B cell (primary cell): ENCODE measurements at regions not wholly inside any gene's neighbourhood (a gene's known extent, or its start where the extent isn't known, plus 50 kb on each side); places are given as distances from the start of the nearest gene placed in this dataset.

Source experiments
- ATAC-seq: fragments of 200-7000 bp; cut with Tn5 transposase; one replicate; pipeline ENCODE4 v1.10.0; 2021; ENCODE audit warnings: low read depth, mild to moderate bottlenecking, moderate number of reproducible peaks, moderate library complexity
- CTCF ChIA-PET: fragments of 350-600 bp; sonication (Branson Sonifier 250); formaldehyde crosslinking; loops from one replicate; lab custom pipeline; 2021; ENCODE audit warnings: antibody characterized with exemption, inconsistent platforms; lab: Charles Lee
- POLR2A ChIA-PET: fragments of 350-600 bp; sonication (Branson Sonifier 250); formaldehyde crosslinking; loops from one replicate; lab custom pipeline; 2021; ENCODE audit warnings: antibody characterized with exemption; lab: Charles Lee
- DNase-seq: peaks from one replicate; pipeline ENCODE4 v3.0.0; 2013
- H2AFZ ChIP-seq: 2 replicates; pipeline ENCODE4 v1.6.1; 2012; ENCODE audit warnings: mild to moderate bottlenecking, low read depth, low read length; ENCODE audit not compliant: insufficient read depth, poor library complexity, severe bottlenecking
- H3K27ac ChIP-seq, 2 donors: 1 replicate in 1 of 2; 2 replicates in 1 of 2; pipeline ENCODE4 v1.5.1; 2012 to 2013; ENCODE audit warnings: low read length in 2 of 2, mild to moderate bottlenecking in 2 of 2, moderate library complexity in 1 of 2
- H3K27me3 ChIP-seq, 4 experiments: fragments of 200-600 bp in 1 of 4; sonication (generic) in 1 of 4; replicated peaks in 1 of 4; 1 replicate in 2 of 4; 2 replicates in 2 of 4; pipeline versions ENCODE4 v1.6.1 to v1.7.0; 2013 to 2016; ENCODE audit warnings: low read length in 3 of 4, mild to moderate bottlenecking in 2 of 4, mixed read lengths in 1 of 4, moderate library complexity in 1 of 4; ENCODE audit not compliant: insufficient read depth in 4 of 4, control insufficient read depth in 3 of 4; ENCODE audit errors: control extremely low read depth in 1 of 4
- H3K36me3 ChIP-seq, 2 experiments: replicated peaks in 1 of 2; 1 replicate in 1 of 2; 2 replicates in 1 of 2; pipeline versions ENCODE4 v1.6.1 to v1.7.1; 2013; ENCODE audit warnings: low read length in 1 of 2; ENCODE audit not compliant: insufficient read depth in 2 of 2, control insufficient read depth in 1 of 2; ENCODE audit errors: control extremely low read depth in 1 of 2, extremely low read depth in 1 of 2
- H3K4me1 ChIP-seq, 2 donors: fragments of 200-600 bp in 1 of 2; sonication (generic) in 1 of 2; 1 replicate in 1 of 2; 2 replicates in 1 of 2; pipeline versions ENCODE4 v1.5.1 to v1.6.1; 2013 to 2017; ENCODE audit warnings: low read length in 2 of 2; ENCODE audit not compliant: control insufficient read depth in 2 of 2, insufficient read depth in 2 of 2
- H3K4me2 ChIP-seq: replicated peaks from 2 replicates; pipeline ENCODE3; 2012; ENCODE audit warnings: mild to moderate bottlenecking, low read depth, low read length; ENCODE audit not compliant: poor library complexity, severe bottlenecking
- H3K4me3 ChIP-seq, 5 experiments: fragments of 200-600 bp in 1 of 5; sonication (generic) in 1 of 5; 1 replicate in 3 of 5; 2 replicates in 2 of 5; pipeline versions ENCODE4 v1.5.1 to v1.7.0; 2011 to 2016; ENCODE audit warnings: low read length in 4 of 5, mild to moderate bottlenecking in 4 of 5, low read depth in 2 of 5, control low read depth in 1 of 5, moderate library complexity in 1 of 5; ENCODE audit not compliant: insufficient read depth in 1 of 5; ENCODE audit errors: control extremely low read depth in 1 of 5, extremely low read depth in 1 of 5
- H3K79me2 ChIP-seq: fragments of 200-600 bp; sonication (generic); one replicate; pipeline ENCODE4 v1.6.0; 2016; ENCODE audit warnings: low read length; ENCODE audit not compliant: control insufficient read depth, insufficient read depth
- H3K9ac ChIP-seq: fragments of 200-600 bp; sonication (generic); 2 replicates; pipeline ENCODE4 v1.6.1; 2017; ENCODE audit warnings: mild to moderate bottlenecking, low read length, moderate library complexity
- H3K9me3 ChIP-seq, 3 donors: one replicate each; pipeline versions ENCODE4 v1.6.1 to v1.7.1; 2013; ENCODE audit warnings: low read length in 2 of 3; ENCODE audit not compliant: control insufficient read depth in 2 of 3, insufficient read depth in 1 of 3; ENCODE audit errors: control extremely low read depth in 1 of 3
- H4K20me1 ChIP-seq: 2 replicates; pipeline ENCODE4 v1.6.0; 2012; ENCODE audit warnings: mild to moderate bottlenecking, low read length; ENCODE audit not compliant: insufficient read depth, control insufficient read depth, poor library complexity, severe bottlenecking
- H3K27ac Mint-ChIP-seq: one replicate; pipeline ENCODE4 v1.8.0; 2021; ENCODE audit warnings: mixed read lengths
- H3K27me3 Mint-ChIP-seq: one replicate; pipeline ENCODE4 v1.8.0; 2021; ENCODE audit warnings: mixed read lengths
- H3K4me1 Mint-ChIP-seq: one replicate; pipeline ENCODE4 v1.8.0; 2021; ENCODE audit warnings: mixed read lengths
- H3K4me3 Mint-ChIP-seq: one replicate; pipeline ENCODE4 v1.8.0; 2021; ENCODE audit warnings: mixed read lengths
- H3K9me3 Mint-ChIP-seq: one replicate; pipeline ENCODE4 v1.8.0; 2022; ENCODE audit warnings: mixed read lengths; ENCODE audit not compliant: insufficient read depth
- EZH2 ChIP-seq: IDR thresholded peaks from 2 replicates; pipeline ENCODE4 v1.6.1; 2012; ENCODE audit warnings: borderline replicate concordance, low read depth, mild to moderate bottlenecking, moderate library complexity, low read length; ENCODE audit not compliant: insufficient read depth, poor library complexity, severe bottlenecking
- WGBS: methylation state at CpG from one replicate; pipeline ENCODE4 v1.1.5; 2013; ENCODE audit warnings: missing lambda C conversion rate; ENCODE audit not compliant: insufficient coverage; 5-methylcytosine and 5-hydroxymethylcytosine counted together
- intact Hi-C: fragments of 100-400 bp; cut with micrococcal nuclease; formaldehyde crosslinking; loops from one replicate; pipeline ENCODE4 v1.10.0; 2022
- TF ChIP-seq, protein P1 (sequence below): fragments of 200-600 bp; IDR thresholded peaks from one replicate; pipeline ENCODE4 v1.8.0; 2022; ENCODE audit warnings: antibody characterized with exemption, mild to moderate bottlenecking

DNA sequence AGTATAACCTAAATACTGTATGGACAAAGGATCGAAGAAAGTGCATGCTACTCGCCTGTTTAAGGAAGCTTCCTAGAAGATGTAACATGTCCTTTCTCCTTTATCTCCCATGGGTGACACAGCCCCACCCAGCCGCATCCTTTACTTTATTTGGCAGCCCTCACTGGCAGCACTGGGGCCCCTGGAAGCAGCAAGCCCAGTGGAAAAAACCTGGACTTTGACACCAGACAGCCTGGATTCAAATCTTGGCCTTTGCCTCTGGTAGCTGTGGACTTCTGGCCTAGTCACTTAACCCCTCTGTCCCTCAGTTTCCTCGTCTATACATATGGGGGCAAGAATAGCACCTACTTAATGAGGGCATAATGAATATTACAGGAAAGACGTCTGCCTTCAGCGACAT is 67.1 kb downstream of the MYEOV start:
- DNase-seq, result no peak
- Histone ChIP-seq H3K4me1 (no peaks in the 10 kb centered on the region), H3K79me2 (no peaks in the 10 kb centered on the region), H3K27ac (no peak overlapping the region), H3K4me3 (no peak overlapping the region), H4K20me1 (no peaks in the 10 kb centered on the region), H2AFZ (no peak overlapping the region), H3K27me3 (no peaks in the 10 kb centered on the region), H3K9me3 (peaks cover 0 to 26% (median 12%) of the 10 kb centered on the region in 3 donors), H3K9ac (no peak overlapping the region), H3K4me2 (no peak overlapping the region), H3K36me3 (no peaks in the 10 kb centered on the region)
- POLR2A ChIA-PET, result no interaction called here
- H3K9me3 Mint-ChIP-seq, result peaks cover 3% of the 10 kb centered on the region
- no peaks in the 10 kb centered on the region for H3K27me3 Mint-ChIP-seq
- CTCF ChIA-PET, result no interaction called here
- TF ChIP-seq EZH2, result no peak
- TF ChIP-seq, protein P1, sequence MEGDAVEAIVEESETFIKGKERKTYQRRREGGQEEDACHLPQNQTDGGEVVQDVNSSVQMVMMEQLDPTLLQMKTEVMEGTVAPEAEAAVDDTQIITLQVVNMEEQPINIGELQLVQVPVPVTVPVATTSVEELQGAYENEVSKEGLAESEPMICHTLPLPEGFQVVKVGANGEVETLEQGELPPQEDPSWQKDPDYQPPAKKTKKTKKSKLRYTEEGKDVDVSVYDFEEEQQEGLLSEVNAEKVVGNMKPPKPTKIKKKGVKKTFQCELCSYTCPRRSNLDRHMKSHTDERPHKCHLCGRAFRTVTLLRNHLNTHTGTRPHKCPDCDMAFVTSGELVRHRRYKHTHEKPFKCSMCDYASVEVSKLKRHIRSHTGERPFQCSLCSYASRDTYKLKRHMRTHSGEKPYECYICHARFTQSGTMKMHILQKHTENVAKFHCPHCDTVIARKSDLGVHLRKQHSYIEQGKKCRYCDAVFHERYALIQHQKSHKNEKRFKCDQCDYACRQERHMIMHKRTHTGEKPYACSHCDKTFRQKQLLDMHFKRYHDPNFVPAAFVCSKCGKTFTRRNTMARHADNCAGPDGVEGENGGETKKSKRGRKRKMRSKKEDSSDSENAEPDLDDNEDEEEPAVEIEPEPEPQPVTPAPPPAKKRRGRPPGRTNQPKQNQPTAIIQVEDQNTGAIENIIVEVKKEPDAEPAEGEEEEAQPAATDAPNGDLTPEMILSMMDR, result no peak
- WGBS, result 90% methylated on average over 6 of the region's 6 CpGs
- no peak overlapping the region for H3K27ac Mint-ChIP-seq
- ATAC-seq, result no peak
- intact Hi-C loops, result no loop called here
- no peaks in the 10 kb centered on the region for H3K4me1 Mint-ChIP-seq
- no peak overlapping the region for H3K4me3 Mint-ChIP-seq

DNA sequence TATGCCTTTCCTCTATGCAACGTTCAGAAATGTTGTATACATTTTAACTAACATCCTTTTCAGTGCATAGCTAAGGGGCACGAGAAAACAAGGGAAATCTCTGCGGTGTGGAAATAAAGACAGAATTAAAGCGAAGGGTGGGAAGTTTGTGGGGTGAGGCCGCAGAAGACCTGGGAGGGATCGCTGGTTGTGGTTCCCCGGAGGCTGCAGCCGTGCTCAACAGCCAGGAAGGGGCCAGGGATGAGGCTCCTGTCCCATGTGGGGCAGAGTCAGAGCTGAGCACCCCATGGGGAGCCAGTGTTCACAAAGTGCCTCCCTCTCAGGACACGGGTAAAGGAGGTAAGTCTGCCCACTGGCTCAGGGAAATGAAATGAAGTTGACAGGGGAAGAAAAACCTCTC is 67.5 kb downstream of the MYEOV start:
- Histone ChIP-seq H2AFZ (no peak overlapping the region), H3K36me3 (no peaks in the 10 kb centered on the region), H3K9ac (no peak overlapping the region), H3K27me3 (no peaks in the 10 kb centered on the region), H3K79me2 (no peaks in the 10 kb centered on the region), H3K4me2 (no peak overlapping the region), H3K27ac (no peak overlapping the region), H3K9me3 (peaks cover 0 to 26% (median 12%) of the 10 kb centered on the region in 3 donors), H4K20me1 (no peaks in the 10 kb centered on the region), H3K4me3 (no peak overlapping the region), H3K4me1 (no peaks in the 10 kb centered on the region)
- Mint-ChIP-seq H3K4me1 (no peaks in the 10 kb centered on the region), H3K27ac (no peak overlapping the region), H3K4me3 (no peak overlapping the region), H3K9me3 (peaks cover 3% of the 10 kb centered on the region), H3K27me3 (no peaks in the 10 kb centered on the region)
- CTCF ChIA-PET, result no interaction called here
- DNase-seq (no peak), ATAC-seq (no peak)
- TF ChIP-seq, protein P1, result no peak
- TF ChIP-seq EZH2, result no peak
- 95% methylated on average over 7 of the region's 9 CpGs for WGBS
- intact Hi-C loops, result no loop called here
- POLR2A ChIA-PET, result no interaction called here
